ENCODE measurements at regions not wholly inside any gene's neighbourhood (a gene's known extent, or its start where the extent isn't known, plus 50 kb on each side); places are given as distances from the start of the nearest gene placed in this dataset.

- no peak for DNase-seq
- Histone ChIP-seq H3K27ac (ENCODE audit: low read length) (no peak overlapping the region), H2AFZ (ENCODE audit: low read length) (no peak overlapping the region), H3K79me2 (ENCODE audit: low read length) (no peaks in the 10 kb centered on the region), H3K4me2 (ENCODE audit: low read depth, low read length, poor library complexity, severe bottlenecking) (no peak overlapping the region), H3K9ac (ENCODE audit: low read length) (no peak overlapping the region), H3K36me3 (ENCODE audit: insufficient read depth, low read length) (no peaks in the 10 kb centered on the region), H3K4me1 (ENCODE audit: low read length) (no peaks in the 10 kb centered on the region), H3K9me2 (replicated peaks; ENCODE audit: insufficient read depth, low read length) (no peaks in the 10 kb centered on the region), H4K20me1 (ENCODE audit: insufficient read depth, low read depth, low read length) (no peaks in the 10 kb centered on the region), H3K27me3 (ENCODE audit: low read length) (no peaks in the 10 kb centered on the region), H3K9me3 (ENCODE audit: low read length) (no peaks in the 10 kb centered on the region), H3K4me3 (ENCODE audit: low read length) (no peak overlapping the region)
These were observed 78.5 kb downstream of the MCFD2 start for GRCh38 chr2:46837112-46837454.

- Histone ChIP-seq H4K20me1 (ENCODE audit: insufficient read depth, low read depth, low read length) (no peaks in the 10 kb centered on the region), H3K9me2 (replicated peaks; ENCODE audit: insufficient read depth, low read length) (no peaks in the 10 kb centered on the region), H3K4me1 (ENCODE audit: low read length) (no peaks in the 10 kb centered on the region), H3K27ac (ENCODE audit: low read length) (no peak overlapping the region), H3K4me3 (ENCODE audit: low read length) (no peak overlapping the region), H3K79me2 (ENCODE audit: low read length) (no peaks in the 10 kb centered on the region), H3K27me3 (ENCODE audit: low read length) (no peaks in the 10 kb centered on the region), H3K9ac (ENCODE audit: low read length) (no peak overlapping the region), H2AFZ (ENCODE audit: low read length) (no peak overlapping the region), H3K9me3 (ENCODE audit: low read length) (no peaks in the 10 kb centered on the region), H3K4me2 (ENCODE audit: low read depth, low read length, poor library complexity, severe bottlenecking) (no peak overlapping the region), H3K36me3 (ENCODE audit: insufficient read depth, low read length) (no peaks in the 10 kb centered on the region)
- no peak for DNase-seq
These were observed 79.1 kb downstream of the MCFD2 start for GRCh38 chr2:46836295-46837111.

- Histone ChIP-seq H3K4me2 (ENCODE audit: low read depth, low read length, poor library complexity, severe bottlenecking) (no peak overlapping the region), H3K27ac (ENCODE audit: low read length) (no peak overlapping the region)
These were observed 80.1 kb downstream of the MCFD2 start for GRCh38 chr2:46835520-46835919.

GRCh38 chr2:46832543-46832942 is 83.1 kb downstream of the MCFD2 start:
- Histone ChIP-seq H4K20me1 (ENCODE audit: insufficient read depth, low read depth, low read length) (no peaks in the 10 kb centered on the region), H3K9me3 (ENCODE audit: low read length) (no peaks in the 10 kb centered on the region), H3K27ac (ENCODE audit: low read length) (no peak overlapping the region), H2AFZ (ENCODE audit: low read length) (no peak overlapping the region), H3K4me1 (ENCODE audit: low read length) (no peaks in the 10 kb centered on the region), H3K36me3 (ENCODE audit: insufficient read depth, low read length) (no peaks in the 10 kb centered on the region), H3K9me2 (replicated peaks; ENCODE audit: insufficient read depth, low read length) (no peaks in the 10 kb centered on the region), H3K27me3 (ENCODE audit: low read length) (no peaks in the 10 kb centered on the region), H3K79me2 (ENCODE audit: low read length) (no peaks in the 10 kb centered on the region), H3K4me2 (ENCODE audit: low read depth, low read length, poor library complexity, severe bottlenecking) (no peak overlapping the region), H3K9ac (ENCODE audit: low read length) (no peak overlapping the region), H3K4me3 (ENCODE audit: low read length) (no peak overlapping the region)
- no peak for DNase-seq

More at GRCh38 chr2:46835520-46835919, 80.1 kb downstream of the MCFD2 start:
- H3K9ac ChIP-seq (ENCODE audit: low read length), result no peak overlapping the region
- H3K4me1 ChIP-seq (ENCODE audit: low read length), result no peaks in the 10 kb centered on the region
- H3K36me3 ChIP-seq (ENCODE audit: insufficient read depth, low read length), result no peaks in the 10 kb centered on the region
- DNase-seq, result no peak
- no peaks in the 10 kb centered on the region for H3K27me3 ChIP-seq (ENCODE audit: low read length)
- H3K9me3 ChIP-seq (ENCODE audit: low read length), result no peaks in the 10 kb centered on the region
- H3K4me3 ChIP-seq (ENCODE audit: low read length), result no peak overlapping the region
- no peak overlapping the region for H2AFZ ChIP-seq (ENCODE audit: low read length)
- H3K9me2 ChIP-seq (replicated peaks; ENCODE audit: insufficient read depth, low read length), result no peaks in the 10 kb centered on the region
- no peaks in the 10 kb centered on the region for H3K79me2 ChIP-seq (ENCODE audit: low read length)
- no peaks in the 10 kb centered on the region for H4K20me1 ChIP-seq (ENCODE audit: insufficient read depth, low read depth, low read length)

- Histone ChIP-seq H3K9me2 (replicated peaks; ENCODE audit: insufficient read depth, low read length) (no peaks in the 10 kb centered on the region), H3K27ac (ENCODE audit: low read length) (no peak overlapping the region), H3K79me2 (ENCODE audit: low read length) (no peaks in the 10 kb centered on the region), H3K4me2 (ENCODE audit: low read depth, low read length, poor library complexity, severe bottlenecking) (no peak overlapping the region), H3K4me3 (ENCODE audit: low read length) (no peak overlapping the region), H3K27me3 (ENCODE audit: low read length) (no peaks in the 10 kb centered on the region), H3K4me1 (ENCODE audit: low read length) (no peaks in the 10 kb centered on the region), H2AFZ (ENCODE audit: low read length) (no peak overlapping the region), H3K9ac (ENCODE audit: low read length) (no peak overlapping the region), H4K20me1 (ENCODE audit: insufficient read depth, low read depth, low read length) (no peaks in the 10 kb centered on the region), H3K36me3 (ENCODE audit: insufficient read depth, low read length) (no peaks in the 10 kb centered on the region), H3K9me3 (ENCODE audit: low read length) (no peaks in the 10 kb centered on the region)
- no peak for DNase-seq
These were observed 83.7 kb downstream of the MCFD2 start for GRCh38 chr2:46831869-46832265.

GRCh38 chr2:46831051-46831868 is 84.3 kb downstream of the MCFD2 start:
- Histone ChIP-seq H3K4me2 (ENCODE audit: low read depth, low read length, poor library complexity, severe bottlenecking) (no peak overlapping the region), H3K4me1 (ENCODE audit: low read length) (no peaks in the 10 kb centered on the region), H3K27ac (ENCODE audit: low read length) (no peak overlapping the region), H2AFZ (ENCODE audit: low read length) (no peak overlapping the region), H3K79me2 (ENCODE audit: low read length) (no peaks in the 10 kb centered on the region), H3K9me3 (ENCODE audit: low read length) (no peaks in the 10 kb centered on the region), H3K9me2 (replicated peaks; ENCODE audit: insufficient read depth, low read length) (no peaks in the 10 kb centered on the region), H3K27me3 (ENCODE audit: low read length) (no peaks in the 10 kb centered on the region), H3K36me3 (ENCODE audit: insufficient read depth, low read length) (no peaks in the 10 kb centered on the region), H3K9ac (ENCODE audit: low read length) (no peak overlapping the region), H3K4me3 (ENCODE audit: low read length) (no peak overlapping the region), H4K20me1 (ENCODE audit: insufficient read depth, low read depth, low read length) (no peaks in the 10 kb centered on the region)
- no peak for DNase-seq

GRCh38 chr2:46829231-46829995 is 86.2 kb downstream of the MCFD2 start:
- Histone ChIP-seq H3K27me3 (ENCODE audit: low read length) (no peaks in the 10 kb centered on the region), H3K9ac (ENCODE audit: low read length) (no peak overlapping the region), H2AFZ (ENCODE audit: low read length) (no peak overlapping the region), H3K79me2 (ENCODE audit: low read length) (no peaks in the 10 kb centered on the region), H3K27ac (ENCODE audit: low read length) (no peak overlapping the region), H3K36me3 (ENCODE audit: insufficient read depth, low read length) (no peaks in the 10 kb centered on the region), H4K20me1 (ENCODE audit: insufficient read depth, low read depth, low read length) (no peaks in the 10 kb centered on the region), H3K9me3 (ENCODE audit: low read length) (no peaks in the 10 kb centered on the region), H3K4me3 (ENCODE audit: low read length) (no peak overlapping the region), H3K4me1 (ENCODE audit: low read length) (no peaks in the 10 kb centered on the region), H3K9me2 (replicated peaks; ENCODE audit: insufficient read depth, low read length) (no peaks in the 10 kb centered on the region), H3K4me2 (ENCODE audit: low read depth, low read length, poor library complexity, severe bottlenecking) (no peak overlapping the region)
- no peak for DNase-seq

Measured in Karpas-422 (cell line).